GOT3 (cell line): ENCODE measurements at regions not wholly inside any gene's neighbourhood (a gene's known extent, or its start where the extent isn't known, plus 50 kb on each side); places are given as distances from the start of the nearest gene placed in this dataset.

Experiments
- DNase-seq: peaks from one replicate; lab custom pipeline; 2025; ENCODE audit warnings: mixed read lengths; lab: John Stamatoyannopoulos, UW

DNA sequence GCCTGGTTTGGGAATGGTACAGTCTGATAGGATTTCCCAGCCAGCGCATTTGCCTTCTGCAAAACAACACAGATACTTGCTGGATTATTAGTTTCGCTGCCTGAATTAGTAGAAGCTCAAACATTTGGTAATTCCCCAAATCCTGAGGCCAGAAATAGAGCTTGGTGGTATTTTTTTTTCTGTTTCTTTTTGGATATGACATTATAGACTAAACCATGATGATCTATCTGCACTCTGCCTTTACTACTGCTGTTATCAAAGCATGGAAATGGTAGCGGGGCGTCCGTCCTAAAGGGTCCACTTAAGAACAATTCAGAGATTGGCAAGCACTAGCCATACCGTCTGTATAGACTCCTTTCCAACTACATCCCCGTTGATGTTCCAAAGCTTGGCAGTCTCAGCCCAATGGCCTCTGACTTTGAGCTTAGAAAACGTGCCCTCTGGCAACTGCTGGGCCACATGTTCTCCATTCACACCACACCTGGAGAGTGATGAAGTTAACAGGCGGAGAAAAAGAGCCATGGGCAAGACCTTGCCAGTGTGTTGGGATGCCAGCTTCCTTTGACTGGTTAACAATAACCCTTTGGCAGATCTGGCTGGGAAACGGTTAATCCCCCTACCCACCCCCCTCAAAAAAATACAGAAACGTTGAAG is 241.0 kb upstream of the NR2F2 start:
- no peak for DNase-seq

DNA sequence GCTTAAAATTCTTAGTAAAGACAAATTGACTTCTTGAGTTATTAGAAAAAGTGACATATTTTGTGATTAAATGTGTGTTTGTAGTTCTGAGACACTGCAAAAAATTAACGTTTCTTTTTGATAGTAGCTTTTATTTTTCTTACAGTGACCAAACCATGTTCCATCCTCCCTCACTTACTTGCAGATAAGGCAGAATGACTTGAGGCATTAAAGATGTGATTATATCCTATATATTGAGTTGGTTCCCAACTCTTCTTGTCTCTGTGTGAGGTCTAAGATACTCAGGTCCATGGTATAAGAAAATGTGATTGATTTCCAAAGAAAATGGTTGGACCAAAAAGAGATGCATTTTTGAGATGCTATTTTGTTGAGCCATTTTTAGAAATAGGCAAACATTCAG is 238.3 kb upstream of the NR2F2 start:
- DNase-seq, result no peak

DNA sequence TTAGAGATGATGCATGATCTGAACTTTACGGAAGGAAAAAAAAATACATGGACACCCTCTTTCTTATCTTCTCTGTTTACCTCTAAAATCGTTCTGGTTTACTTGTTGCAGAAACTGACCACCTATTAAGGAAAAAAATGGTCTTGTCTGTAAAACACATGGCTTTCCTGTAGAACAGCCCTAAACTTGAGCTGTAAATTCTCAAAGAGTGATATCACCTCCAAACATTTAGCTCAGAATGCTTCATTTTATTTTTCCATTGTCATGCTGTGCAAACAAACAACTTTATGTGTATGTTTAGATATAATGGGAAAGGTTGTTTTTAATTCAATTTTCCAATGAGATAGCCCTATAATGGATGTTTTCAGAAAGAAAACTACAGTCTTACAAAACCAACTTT is 237.4 kb upstream of the NR2F2 start:
- DNase-seq, result no peak

DNA sequence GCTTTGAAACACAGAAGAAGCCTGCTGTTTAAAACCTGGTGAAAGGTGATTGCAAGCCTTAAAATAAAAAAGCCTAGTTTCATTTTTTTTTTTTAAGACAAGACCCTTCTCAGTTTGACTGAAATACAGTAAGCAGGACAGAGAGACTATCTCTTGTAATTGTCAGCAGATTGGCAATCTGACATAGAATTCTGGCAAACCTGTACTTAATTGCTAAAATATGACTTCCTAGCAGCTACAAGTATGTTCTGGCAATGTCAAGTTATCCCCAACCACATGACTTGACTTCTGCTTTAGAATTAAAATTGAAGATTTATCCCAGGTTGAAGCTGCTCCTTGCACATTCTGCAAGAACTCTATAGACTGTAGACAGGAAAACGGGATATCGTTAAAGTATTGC is 232.8 kb upstream of the NR2F2 start:
- DNase-seq, result no peak

DNA sequence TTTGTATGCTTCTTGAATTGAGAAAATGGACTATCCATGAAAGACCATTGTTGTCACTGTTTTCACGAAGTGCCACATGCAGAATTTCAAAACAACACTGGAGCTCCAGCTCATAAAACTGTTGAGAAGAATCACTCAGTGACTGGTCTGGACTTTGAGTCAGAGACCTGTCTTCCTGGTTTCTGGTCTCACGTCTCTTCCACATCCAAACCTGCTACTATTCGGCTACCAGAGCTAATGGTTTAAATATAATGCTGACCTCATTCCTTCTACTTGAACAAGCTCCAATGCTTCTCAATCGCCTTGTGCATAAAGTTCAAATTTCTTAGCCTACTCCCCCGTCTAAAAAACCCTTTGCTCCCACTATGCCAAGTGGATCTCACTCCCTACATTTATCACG is 227.9 kb upstream of the NR2F2 start:
- DNase-seq, result no peak

DNA sequence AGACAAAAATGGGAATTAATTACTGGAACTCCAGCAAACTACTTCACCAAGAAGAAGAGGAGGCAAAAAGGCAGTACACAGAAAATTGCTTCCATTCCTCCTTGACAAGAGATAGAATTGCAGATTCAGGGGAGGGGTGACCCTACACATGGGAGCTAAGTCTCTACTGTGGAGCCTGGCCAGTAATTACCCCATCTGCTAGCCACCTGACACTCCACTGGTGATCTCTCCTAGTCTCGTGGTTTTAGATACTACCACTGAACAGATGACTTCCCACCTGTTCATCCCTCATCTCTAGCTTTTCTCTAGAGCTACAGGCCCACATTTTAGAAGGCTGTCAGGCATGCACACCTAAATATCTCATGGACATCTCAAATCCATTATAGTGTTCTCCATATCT is 224.3 kb upstream of the NR2F2 start:
- DNase-seq, result no peak

DNA sequence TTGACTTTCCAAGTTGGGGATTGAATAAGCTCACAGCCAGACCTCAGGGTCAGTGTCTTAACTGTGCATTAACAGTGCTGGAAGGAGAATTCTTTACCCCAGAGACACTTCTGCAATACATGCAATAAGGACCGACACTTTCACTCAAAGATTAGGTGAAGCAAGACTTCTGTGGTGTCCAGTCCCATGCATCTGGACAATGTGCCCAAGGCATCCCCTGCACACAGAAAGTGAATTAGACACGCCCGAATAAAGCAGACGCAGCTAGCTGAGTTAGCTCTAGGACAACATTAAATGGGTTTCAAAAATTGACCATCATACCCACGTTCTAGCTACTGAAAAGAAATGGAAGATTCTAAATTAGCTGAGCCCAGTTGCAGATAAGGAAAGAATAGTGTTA is 223.9 kb upstream of the NR2F2 start:
- DNase-seq, result no peak

DNA sequence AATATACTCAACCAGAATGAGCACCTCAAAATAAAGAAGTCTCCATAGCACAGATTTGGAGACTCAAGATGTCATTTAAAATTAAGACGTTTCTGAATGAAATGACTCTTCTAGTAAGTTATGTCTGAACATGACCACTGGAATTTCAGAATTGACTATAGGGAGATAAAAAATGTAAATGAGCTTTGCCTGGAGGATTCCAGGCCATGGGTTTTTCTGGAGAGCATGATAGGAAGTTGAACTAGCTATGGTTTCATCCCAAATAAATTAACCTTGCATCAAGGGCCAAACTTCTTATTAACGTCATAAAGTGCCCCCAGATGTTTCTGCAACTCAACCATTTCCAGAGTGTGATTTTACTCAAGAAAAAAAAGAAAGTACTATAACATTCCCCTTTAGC is 222.6 kb upstream of the NR2F2 start:
- DNase-seq, result no peak

DNA sequence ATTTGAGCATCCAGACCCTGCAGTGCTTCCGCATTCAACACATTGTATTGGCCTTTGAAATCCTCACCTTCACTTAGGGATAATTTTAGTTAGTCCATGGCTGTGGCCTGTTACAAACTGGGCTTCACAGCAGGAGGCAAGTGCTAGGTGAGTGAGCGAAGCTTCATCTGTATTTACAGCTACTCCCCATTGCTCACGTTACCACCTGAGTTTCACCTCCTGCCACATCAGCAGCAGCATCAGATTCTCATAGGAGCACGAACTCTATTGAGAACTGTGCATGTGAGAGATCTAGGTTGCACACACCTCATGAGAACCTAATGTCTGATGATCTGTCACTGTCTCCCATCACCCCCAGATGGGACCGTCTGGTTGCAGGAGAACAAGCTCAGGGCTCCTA is 222.1 kb upstream of the NR2F2 start:
- no peak for DNase-seq

DNA sequence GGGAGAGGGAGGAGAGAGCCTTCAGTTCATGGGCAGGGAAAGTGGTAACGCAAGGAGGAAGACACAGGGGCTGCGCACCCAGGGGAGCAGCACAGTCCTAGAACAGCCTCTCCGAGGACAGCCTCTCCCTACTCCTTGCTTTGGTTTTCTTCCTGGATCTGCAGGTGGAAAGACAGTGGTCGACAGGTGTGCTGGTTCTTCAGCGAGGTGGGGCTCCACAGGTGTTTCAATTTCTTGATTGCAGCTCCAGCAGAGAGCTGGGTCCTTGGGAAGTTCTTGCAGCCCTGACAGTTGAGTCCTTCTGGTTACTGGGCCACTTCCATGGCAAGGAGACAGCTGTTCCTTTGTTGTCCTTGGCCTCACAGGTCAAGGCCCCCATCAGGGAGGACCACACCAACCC is 220.7 kb upstream of the NR2F2 start:
- DNase-seq, result no peak

DNA sequence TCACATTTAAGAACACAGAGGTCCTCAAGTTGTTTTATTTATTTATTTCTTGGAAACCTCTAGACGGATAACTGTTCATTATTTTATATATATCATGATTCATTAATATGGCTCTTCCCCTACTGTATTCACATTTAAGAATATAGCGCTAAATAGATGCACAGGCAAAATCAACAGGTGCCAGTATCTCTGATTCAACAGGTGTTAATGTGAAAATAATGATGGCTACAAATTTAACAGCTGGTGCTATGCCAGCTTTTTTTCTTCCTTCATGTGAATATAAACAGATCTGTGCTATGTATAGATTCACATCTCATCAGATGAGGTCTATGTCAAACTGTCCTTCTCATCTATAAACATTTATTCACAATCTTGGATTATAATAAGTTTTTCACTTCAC is 218.5 kb upstream of the NR2F2 start:
- DNase-seq, result no peak

DNA sequence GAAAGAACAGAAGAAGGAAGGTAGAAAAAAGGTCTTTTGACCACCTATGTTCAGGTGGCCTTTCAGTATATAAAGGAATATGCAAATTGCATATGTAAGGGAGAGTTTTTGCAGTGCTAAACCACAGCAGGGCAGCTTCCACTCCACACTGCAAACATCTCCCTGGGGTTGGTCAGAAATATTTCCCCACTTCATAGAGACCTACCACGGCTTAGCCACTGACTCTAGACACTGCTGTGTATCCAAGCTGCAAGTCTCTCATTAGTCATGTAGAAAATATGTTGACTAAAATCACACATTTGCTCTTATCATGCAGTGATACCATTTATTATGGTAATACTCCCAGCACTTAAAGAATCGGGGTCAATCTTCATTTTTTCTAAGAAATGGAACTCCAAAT is 214.9 kb upstream of the NR2F2 start:
- no peak for DNase-seq

DNA sequence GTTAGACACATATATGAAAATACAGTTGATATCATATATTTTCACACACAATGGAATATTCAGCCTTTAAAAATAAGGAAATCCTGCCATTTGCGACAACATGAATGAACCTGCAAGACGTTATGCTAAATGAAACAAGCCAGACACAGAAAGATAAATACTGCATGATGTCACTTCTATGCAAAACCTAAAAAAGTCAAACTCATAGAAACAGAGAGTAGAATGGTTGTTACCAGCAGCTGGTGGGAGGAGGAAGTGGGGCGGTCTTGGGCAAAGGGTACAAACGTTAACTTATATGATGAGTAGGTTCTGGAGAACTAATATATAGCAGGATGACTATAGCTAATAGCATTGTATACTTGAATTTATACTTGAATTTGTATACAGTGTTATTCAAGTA is 213.2 kb upstream of the NR2F2 start:
- DNase-seq, result no peak

DNA sequence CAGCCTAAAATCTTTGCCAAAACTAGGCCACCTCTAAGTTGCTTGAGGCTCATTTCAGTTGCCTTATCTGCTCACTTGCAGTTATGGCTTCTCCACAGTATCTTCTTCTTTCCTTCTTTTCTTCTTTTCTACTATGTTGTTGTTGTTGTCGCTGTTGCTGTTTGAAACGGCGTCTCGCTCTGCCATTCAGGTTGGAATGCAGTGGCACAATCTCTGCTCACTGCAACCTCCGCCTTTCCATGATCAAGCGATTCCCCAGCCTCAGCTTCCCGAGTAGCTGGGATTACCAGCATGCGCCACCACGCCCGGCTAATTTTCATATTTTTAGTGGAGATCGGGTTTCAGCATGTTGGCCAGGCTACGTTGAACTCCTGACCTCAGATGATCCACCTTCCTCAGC is 210.8 kb upstream of the NR2F2 start:
- no peak for DNase-seq

DNA sequence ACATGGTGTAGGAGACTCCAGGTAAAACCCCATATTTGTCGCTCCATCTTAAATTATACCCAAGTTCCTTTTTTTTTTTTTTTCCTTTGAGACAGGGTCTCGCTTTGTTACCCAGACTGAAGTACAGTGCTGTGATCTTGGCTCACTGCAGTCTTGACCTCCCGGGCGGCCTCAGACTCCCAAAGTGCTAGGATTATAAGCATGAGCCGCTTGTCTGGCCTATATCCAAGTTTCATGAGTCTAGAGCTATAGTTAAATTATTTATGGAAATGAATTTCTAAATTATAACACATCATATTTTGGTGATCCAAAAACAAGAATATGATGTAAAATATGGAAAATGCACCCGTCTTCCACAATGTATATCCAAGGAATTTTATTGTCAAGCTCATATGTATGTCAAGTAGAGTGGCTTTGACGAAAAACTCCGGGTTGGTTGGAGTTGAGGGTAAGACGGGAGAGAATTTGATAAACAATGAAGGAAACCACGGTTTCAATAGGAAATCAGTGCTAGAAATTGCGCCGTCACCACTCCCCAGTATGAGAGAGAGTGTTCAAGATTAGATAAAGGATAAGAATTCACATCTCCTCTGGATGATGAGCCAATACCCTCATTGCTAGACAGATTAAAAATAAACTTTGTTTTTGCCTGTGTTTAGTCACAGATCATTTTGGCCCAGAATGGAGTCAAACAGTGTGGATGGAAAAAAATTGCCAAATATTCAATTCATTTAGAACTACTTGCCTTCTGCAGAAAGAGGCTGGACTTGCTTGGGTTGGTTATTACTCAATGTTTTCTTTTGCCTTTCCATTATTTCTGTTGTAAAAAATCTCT is 209.2 kb upstream of the NR2F2 start:
- no peak for DNase-seq

DNA sequence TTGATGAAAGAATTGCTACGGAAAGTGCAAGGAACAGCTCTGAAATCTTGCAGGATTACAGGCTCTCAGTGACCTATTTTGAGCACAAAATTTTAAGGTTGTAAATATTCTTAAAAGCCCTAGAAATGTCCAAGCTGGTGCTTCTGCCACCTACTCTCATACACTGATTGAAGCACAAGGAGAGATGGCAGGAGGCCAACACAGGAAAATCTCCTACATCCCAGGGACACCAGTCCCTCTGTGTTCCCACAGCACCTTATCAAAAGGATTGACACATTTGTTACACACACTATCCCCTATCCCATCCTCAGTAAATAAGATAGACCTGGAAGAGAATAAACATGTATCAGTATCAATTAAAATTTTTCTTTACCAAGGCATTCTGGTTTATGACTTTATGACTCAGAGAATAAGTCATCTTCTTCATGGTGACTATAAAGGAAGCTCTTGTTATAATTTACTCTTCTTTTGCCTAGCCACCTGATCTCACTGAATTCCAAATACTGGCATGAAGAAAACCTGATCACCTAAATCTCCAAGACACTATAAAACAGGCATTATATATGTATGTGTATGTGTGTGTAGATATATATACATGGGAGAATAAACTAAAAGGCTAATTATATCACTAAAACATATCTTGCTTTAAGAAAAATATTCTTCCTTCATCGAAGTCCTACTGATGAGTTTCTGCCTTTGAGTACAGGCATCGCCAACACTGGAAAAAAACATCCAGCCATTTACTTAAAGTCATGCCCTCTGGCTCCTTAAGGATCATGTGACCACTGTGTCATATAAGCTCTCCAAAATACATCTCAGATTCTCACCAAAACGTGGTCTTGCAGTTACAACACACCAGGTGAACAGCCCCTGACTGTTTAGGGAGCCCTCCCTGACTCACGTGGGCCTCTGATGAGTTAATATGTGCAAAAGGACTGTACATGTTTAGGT is 208.1 kb upstream of the NR2F2 start:
- DNase-seq, result no peak

DNA sequence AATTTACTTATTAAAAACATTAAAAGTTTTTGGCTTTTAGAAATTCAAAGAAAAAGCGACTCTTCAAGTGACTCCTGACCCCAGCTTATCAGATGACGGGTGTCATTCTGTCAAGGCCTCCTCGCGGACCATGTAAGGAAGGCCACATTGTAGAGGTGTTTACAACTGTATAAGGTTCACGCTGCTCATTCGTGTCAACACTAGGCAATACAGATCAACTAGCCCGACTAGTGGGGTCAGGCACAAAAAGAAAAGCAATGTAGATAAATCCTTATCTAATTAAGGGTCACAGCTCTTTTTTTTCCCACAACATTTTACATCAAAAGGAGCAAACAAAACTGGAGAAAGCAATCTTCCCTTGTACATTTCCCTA is 207.5 kb upstream of the NR2F2 start:
- DNase-seq, result no peak

DNA sequence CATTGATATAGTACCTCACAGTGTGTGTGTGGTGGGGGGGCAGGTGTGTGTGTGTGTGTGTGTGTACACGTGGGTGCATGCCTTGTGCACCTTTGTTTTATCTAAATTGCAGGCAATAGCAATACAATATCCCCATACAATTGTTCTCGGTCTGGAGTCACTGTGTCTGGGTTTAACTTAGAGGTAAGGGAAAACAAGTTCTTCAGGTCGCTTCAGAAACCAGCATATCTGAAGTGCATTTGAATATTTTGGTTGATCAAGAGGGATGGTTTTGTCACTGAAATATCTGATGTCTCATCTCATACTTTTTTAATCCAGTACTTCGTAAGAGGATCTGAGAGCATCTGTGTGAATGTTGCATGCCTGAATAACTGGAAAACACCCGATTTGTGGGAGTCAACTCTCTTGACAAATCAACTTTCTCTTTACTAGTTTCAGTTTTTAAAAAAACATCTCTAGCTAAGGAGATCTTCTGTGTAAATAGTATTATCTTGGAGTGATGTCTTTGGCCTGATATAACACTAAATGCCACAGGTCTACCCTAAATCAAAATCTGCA is 206.8 kb upstream of the NR2F2 start:
- DNase-seq, result no peak

DNA sequence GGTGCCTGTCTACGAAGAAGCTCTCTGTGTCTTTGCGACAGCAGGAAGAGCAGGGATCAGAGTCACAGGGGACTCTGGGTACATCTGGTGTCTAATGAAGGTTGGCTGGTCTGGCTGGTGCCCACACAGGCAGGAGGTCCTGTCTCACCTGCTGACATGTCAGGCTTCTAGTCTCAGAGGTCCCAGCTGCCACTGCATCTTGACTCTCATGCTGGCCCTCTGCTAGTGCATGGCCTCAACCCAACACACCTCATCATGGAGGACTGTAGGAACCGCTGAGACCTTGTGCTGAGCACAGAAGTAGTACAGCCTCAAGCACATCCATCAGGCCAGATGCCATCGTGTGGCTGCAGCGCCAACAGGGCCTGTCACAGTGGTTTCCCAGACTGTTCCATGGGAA is 206.1 kb upstream of the NR2F2 start:
- no peak for DNase-seq

DNA sequence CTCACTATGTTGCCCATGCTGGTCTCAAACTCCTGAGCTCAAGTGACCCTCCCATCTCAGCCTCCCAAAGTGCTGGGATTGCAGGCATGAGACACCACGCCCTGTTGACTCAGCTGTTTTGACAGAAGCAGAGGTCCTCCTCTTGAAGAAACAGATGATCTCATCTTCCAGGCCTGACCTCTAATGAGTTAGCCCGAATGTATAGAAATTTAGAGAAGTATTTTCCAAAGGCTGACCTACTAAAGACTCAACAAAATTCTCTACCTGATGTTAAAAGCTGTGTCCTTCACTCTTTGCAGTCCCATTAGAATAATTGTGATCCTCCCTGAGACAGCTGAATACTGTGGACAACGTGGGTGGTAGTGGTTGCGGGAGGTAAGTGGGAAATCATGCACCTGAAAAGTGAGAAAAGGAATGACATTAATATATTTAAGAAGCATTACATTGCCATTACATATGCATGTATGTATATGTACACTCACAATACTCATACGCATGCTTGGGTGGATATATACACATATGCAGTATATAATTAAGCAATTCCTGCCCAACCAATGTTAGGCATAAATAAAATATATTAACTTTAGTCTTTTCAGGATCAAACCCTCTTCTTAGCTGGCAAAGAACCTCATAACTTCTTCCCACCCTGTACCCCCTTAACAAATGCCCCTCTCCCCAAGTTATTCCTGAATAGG is 204.6 kb upstream of the NR2F2 start:
- no peak for DNase-seq

DNA sequence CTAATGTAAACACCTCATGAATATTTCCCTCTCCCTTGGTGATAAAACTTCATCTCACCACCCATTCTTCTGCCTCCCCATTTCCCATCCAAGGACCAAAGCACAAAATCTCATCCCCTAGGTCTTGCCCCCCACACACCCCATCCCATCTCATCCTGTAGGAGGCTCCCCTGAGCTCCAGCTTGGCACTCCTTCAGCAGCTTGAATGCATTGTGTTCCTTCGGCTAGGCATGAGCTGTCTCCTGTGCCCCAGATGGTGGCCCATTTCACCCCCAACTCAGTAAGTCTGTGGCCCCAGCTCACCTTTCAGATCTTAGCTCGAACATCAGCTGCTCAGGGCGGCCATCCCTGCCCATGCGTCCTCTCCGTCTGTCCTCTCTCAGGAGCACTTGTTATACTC is 203.6 kb upstream of the NR2F2 start:
- DNase-seq, result no peak

DNA sequence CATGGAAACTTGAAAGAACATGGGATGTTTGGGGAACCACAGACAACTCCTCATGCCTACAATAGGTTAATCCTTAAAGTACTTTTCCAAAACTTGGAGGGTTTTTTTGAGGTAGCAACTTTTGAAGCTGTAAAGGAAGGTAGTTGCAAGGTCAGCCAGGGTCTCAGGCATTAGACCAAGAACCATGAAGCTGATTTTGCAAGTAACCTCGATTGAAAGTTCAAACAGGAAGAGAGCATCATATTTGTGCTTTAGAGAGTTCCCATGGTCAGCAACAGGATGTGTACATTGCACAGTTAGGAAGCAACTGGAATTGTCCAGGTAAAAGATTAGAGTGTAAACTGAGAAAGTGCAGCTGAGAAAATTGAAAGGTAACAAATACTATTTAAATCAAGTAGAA is 199.8 kb upstream of the NR2F2 start:
- no peak for DNase-seq
